Middle frontal gyrus (tissue), 1 donor: ENCODE measurements at regions not wholly inside any gene's neighbourhood (a gene's known extent, or its start where the extent isn't known, plus 50 kb on each side); places are given as distances from the start of the nearest gene placed in this dataset.

Experiments
- DNase-seq: peaks from one replicate; pipeline ENCODE4 v3.0.0-alpha.2; 2015; ENCODE audit warnings: low spot score; ENCODE audit errors: extremely low spot score

DNA sequence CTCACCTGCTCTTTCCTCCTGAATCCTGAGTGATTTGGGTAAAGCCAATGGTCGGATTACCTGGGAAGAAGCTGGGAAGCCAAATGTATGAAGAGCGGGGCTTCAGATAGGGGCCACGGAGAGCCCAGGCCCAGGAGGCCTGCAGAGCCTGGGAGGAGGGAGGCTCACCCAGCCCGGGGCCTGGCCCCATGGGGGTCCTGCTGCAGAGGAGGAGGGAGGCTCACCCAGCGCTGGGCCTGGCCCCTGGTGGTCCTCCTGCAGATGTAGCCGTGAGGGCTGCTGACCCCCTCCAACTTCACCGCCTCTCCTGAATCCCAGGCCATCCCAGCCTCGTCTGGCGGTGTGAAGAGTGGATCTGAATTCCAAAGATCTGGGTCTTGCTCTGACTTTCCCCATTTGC is 368.4 kb downstream of the THBS2 start:
- no peak for DNase-seq

DNA sequence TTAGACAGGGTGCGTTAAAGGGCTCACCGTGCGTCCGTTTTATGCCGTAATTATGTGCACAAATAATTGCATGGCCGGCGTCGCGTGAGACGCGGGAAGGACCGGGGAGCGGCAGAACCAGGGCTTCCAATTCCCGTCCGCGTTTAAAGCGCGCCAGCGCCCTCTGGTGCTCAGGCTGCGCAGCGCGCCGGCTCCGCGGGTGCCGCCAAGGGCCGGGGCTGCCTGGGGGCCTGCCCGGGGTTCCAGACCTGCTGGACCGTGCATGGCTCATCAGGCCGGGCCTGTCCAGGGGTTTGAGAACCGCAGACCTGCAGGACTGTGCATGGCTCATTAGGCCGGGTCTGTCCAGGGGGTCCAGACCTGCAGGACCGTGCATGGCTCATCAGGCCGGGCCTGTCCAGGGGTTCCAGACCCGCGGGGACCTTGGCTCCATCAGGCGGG is 369.0 kb downstream of the THBS2 start:
- DNase-seq: no peak

DNA sequence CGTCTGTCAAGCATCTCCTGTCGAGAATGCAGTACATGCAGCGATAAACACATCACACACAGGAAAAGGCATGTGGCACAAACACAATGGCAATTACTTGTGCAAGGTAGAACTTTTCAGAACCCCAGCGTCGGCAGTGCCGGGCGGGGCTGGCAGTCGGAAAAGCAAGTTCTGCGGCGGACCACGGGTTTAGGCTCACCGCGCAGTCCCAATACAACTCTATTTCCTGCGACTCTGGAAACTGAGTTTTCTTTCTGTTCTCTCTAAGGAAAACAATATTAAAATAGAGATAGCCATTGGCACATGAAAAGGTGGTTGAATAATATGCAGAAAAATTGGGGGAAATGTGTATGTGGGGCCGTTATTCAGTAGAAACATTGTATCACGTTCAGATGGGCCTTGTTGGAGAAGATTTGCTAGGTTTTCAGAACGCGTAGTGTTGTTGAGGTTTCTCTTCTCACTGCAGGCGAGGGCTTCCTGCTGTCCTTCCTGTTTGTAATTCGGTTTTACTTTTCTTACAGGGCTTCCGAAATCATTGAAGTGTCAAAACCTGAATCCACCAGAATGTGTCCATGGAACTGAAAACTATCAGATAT is 369.5 kb downstream of the THBS2 start:
- no peak for DNase-seq

DNA sequence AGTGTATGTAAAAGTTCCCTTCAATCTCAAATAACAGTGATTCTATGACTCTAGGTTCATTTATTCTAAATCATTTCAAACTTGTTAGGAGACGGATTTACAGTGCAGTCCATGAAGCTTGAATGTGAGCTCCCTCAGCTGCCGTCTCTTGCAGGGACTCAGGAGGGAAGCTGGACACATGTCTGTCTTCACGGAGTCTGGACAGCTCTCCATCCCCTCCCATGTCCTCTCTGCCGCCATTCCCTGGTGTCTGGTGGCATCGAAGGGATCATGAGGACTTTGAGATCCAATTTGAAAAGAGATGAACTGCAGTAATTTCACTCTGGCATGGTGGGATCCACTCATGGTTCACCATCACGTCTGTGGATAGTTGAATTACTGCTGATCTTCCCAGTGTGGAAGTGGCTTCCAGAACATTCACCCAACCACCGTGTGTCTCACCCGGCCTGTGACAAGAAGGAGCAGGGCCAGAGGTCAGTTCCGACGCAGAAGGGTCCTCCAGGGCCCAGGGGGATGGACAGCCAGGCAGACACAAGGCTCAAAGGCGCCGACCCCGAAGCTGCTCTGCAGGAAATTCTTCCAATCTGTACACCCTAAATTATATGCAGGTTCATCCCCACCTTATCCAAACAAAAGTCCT is 370.1 kb downstream of the THBS2 start:
- DNase-seq: no peak

DNA sequence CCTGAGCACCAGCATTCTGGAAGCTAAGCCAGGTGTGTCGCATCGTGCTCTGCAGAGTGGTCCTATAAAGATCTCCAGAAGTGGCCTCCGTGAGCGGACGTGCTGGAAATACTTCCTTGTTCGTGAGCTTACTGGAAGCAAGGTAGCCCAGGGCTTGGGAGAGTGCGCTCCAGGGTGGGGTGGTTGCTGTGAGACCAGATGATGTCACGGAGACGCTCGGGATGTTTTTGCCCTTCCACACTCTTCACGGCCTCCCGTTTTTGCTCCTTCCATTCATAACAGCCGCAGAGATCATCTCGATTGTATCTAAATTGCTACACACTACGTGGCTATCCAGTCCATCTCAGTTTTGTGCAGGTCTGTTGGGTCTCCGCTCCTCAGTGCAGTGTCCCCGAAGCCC is 373.4 kb downstream of the THBS2 start:
- DNase-seq: no peak

DNA sequence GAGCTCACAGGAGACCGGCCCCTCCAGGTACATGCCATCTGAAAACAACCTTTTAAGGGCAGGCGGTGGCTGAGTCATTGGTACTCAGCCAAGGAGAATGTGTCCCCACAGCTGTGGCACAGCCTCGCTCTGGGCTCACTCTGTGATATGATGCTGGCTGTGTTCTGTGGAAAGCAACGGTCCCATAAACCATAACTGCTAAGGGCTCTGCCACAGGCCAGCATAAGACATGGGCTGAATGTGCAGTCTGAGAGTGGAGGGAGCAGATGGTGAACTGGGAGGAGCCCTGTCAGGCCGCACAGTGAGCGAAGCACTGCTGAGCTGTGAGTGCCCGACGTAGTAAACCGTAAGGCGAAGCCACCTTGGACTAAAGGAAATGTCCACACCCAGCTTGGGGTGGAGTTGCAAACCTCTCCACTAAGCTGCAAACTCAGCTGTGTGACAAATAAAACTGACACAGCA is 375.8 kb downstream of the THBS2 start:
- no peak for DNase-seq

DNA sequence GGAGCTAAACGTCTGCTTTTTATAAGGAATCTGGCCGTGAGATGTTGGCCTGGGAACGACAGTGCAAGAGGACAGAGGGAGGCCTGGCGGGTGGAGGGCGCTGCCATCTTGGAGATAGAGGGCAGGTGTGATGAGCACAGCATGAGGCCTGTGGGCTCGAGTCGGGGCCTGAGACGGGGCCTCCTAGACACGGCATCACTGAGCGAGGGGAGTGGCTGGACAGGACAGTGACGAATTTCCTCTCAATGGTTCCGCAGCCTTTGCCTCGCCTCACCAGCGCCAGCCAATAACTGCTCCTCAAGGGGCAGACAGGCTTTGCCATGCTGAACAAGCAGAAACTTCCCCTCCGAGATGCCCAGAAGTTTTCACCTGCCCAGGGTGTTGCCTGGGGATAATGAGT is 376.7 kb downstream of the THBS2 start:
- no peak for DNase-seq

DNA sequence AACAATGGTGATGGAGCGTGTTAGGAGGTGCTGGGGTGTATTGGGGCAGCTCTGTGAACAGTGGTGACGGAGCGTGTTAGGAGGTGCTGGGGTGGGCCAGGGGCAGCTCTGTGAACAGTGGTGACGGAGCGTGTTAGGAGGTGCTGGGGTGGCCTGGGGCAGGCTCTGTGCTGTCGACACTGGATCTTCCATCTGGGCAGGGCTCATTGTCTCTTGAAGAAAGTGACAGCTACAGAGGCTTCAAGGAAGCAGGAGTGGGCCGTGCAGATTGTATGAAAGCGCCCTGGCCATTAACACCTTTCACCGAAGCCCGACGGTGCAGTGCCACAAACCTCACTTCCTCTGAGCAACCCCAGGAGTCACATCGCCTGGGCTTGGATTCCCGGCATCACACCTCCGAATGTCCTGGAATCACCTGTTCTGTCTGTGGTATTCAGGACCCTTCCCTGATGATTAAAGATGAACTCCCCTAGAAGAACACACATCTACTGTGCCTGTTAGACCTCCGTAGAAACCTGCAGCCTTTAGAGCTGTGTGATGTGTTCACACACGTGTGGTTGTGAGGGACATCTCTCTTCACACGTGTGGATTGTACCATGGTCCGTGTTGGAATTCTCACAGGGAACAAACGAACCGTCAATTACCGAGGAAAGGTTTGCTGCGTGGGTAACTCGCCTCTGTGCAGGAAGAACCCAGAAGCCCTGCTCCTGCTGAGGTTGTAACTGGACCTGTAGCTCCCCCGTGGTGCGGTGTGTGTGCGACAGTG is 377.7 kb downstream of the THBS2 start:
- DNase-seq: no peak

DNA sequence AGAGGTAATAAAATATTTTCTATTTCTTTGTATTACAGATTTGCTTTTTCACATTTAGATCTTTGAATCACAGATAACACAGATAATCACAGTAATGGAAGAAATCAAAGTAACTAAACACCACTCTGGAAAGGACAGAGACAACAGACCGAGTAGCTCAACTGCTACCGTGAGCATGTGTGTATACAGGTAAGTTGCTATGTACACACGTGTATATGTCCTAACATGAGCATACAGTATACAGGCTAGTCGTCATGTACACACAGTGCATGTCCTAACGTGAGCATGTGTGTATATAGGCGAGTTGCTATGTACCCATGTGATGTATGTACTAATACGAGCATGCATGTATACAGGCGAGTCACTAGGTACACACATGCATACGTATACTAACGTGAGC is 379.0 kb downstream of the THBS2 start:
- DNase-seq: no peak

DNA sequence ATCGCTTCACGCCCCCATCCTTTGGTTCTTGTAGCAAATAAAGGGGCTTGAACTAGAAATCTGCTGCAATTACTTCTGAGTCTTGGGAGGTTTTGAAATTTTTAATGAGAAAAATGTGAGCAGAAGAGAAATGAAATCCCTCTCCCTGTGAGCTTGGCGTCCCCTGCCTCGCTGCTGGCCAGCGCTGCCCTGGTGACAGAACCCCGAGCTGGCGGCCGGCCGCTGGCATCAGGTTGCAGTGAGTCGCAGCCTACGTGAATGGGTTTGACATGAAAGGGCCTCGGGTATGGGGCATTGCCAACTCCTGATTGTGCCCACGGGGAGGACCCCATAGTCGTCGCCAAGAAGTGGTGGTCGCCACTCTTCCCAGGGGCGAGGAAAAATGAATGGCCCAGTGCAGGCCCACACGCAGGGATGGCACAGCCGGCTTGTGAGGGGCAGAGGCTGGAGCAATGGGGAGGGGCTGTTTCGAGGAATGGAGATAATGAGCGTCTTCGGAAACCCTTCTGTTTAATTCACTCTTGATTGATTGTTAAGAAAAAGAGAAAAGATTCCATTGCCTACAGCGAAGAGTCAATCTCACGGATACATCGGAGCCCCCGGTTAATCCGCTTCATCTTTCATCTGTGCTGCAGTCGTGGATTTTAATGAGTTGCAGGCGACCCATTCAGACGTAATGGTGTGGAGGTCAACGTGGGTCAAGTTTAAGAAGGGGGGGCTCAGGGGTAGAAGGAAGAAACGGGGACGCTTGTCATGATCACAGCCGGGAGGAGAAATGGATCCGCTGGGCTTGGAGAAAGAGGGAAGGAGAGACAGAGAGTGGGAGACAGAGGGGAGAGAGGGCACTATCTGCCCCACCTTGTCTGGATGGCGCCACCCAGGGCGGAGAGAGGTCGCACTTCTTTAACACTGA is 380.1 kb downstream of the THBS2 start:
- no peak for DNase-seq

DNA sequence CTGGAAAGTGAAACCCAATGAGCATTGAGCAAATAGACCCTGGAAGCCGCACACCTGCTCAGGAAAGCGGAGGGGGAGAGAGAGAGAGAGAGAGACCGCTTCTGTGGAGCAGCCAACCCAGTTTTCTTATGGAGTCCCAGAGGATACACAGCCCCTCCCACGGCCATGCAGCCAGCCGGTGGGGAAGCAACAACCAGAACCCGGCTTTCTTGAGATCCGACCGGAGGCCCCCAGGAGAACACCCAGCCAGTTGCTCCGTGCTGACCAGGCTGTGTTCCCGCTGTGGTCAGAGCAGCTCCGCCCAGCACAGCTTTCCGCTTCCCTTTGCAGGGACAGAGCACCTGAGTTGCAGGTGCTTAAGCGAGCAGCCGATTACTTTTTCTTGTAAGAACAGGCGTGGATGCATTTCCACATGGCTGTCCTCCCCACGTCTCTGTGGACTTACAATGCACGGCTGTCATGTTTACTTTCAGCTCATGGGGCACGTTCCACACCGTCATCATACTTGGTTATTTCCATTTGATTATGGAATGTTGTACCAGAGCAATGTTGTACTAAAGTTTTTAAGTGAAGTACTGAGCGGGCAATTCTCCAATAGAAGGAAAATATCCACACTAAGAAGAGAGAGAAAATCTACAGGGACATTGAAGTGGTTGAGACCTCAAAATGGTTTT is 381.9 kb downstream of the THBS2 start:
- no peak for DNase-seq

DNA sequence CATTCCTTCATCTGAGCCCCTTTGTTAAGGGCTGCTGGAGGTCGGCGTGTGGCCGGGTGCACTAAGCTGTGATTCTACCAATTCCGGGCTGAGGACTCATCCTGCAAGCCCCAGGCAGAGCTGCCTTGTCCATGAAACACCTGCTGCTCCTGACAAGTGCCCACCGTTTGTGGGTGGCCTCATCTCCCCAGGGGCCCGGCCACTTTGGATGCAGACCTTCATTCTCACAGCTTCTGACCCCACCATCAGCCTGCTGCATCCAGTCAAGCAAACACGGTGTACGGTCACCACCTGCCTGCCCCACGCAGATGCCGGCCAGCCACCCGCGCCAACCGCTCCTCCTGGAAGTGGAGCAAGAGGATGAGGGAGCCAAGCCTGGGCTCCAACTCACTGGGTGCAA is 382.7 kb downstream of the THBS2 start:
- DNase-seq: no peak

DNA sequence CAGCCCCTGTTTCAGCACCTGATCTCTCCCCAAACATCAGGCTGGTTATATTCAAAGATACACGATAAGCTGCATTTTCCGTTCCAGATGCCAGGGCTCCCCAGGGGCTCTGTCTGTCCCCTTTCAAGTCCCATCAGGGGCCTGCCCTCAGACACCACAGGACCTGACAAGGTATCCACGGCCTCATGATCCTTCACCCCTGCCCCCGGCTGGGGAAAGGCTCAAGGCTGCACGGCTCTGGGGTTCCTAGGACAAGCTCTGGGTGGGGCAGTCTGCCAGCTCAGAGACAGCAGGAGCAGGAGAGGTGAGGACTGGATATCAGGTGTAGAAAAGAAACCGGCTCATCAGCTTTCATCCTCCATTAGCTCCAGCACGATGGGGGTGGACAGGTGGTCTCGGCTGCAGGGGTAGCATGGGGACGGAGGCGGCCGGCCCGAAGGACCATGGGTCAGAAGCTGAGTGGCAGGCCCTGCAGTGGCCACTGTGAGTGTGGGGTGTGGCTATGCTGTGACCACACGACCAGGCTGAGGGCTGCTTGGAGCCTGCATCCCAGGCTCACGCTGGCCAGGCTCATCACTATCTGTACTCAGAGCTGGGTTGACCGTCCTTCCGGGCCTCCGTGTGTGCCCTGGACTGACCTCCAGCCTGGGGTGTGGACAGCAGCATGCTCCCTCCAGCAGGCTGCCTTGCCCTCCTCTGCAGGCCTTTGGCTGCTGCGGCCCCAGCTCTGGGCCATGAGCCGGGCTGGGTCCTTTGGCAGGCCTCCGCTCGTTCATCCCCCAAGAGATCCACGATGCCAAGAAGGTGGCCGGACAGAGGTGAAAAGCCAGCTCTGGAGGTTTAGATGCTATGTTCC is 386.2 kb downstream of the THBS2 start:
- DNase-seq: no peak

DNA sequence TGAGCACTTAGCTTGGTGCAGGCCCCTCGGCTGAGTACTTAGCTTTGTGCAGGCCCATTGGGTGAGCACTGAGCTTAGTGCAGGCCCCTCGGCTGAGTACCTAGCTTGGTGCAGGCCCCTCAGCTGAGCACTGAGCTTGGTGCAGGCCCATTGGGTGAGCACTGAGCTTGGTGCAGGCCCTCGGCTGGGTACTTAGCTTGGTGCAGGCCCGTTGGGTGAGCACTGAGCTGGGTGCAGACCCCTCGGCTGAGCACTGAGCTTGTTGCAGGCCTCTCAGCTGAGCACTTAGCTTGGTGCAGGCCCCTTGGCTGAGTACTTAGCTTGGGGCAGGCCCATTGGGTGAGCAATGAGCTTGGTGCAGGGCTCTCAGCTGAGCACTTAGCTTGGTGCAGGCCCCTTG is 387.1 kb downstream of the THBS2 start:
- no peak for DNase-seq

DNA sequence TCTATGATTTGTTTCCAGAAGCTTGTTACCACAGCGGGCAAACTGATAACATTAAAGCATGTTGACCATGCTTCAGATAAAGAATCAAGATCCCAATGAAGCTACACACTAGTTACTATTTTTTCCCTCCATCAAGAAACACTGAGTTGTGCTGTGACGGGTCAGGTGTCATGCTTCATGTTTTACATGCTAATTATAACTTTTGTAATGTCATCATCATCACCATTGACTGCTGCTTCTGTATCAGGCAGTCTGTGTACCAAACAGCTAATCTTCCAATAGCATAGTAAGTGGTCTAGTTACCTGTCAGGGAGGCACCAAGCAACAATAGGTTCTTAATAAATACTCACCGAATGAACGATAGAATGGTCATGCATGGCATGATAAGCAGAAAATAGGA is 388.1 kb downstream of the THBS2 start:
- no peak for DNase-seq

DNA sequence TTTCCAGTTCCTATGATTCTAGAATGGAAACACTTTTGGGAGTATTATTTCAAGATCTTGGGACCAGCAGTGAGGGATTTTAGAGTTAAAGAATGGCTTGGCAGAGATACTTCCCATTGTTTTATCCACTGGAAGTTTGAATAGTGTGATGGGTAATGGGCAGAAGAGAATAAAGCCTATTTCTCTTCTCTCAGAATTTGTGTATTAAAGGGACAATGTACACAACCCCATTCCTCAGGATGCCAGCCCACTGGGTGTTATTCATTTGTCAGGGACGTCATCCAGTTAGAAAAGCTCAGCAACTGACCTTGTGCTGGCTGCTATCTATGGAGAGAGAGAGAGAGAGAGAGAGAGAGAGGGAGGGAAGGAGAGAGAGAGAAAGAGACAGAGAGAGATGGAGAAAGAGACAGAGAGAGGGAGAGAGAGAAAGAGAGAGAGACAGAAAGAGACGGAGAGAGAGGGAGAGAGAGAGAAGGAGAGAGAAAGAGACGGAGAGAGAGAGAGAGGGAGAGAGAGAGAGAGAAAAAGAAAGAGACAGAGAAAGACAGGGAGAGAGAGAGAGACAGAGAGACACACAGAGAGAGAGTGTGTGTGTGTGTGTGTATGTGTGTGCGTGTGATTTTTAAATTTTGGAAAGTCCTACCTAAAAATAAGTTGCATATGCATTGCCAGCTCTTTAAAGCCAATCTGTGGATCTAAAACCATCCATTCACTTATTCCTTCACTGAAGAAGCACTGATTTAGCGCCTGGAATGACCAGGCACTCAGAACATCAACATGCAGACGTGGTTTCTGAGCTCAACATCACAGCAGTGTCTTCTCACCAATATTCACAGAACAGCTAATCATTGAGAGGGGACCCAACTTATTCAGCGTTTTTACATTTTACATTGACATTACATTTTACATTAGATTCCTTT is 388.8 kb downstream of the THBS2 start:
- peak; percentile 50 for DNase-seq

DNA sequence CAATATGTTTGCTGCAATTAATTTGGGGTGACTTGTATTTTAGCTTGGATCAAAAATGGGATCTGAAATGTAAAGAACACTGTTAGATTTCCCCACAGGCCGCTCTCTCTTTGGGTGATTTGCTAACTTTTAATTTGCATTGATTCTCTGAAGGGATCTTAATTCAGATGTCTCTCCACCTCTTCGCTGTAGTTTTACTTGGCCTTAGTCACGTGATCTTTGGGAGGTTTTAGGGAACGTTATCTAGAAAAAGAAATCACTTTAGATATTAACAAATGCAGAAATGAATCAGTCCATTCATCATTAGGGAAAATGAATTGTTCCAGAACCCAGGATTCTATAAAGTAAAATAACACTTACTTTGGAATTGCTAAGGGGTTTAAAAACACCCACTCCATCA is 390.2 kb downstream of the THBS2 start:
- no peak for DNase-seq

DNA sequence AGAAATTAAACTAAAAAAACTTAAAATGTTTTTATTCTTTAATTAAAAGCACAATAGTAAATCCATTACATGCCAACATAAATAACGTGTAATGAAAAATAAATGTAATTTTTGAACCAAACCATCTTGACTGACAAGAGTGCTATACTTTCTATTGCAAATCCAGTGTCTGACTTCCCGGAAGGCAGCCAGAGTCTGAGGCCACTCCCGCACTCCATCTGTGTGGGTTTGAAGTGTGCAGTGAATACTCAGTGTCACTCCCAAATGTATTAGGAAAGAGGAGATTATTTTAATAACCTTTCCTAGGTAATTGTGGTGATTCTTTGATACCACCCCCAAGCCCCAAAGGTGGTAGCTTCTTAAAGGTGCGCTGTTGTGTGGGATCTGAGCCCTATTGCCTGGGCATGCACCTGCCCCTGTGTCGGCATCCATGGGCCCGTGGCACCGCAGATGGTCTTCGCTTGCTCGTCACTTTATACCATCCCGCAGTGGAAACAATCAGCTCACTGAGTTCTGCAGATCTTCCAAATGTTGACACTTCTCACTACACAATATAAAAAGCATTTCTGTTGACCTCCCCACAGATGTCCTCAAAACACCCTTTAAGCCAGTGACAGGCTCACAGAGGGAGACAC is 391.2 kb downstream of the THBS2 start:
- no peak for DNase-seq

DNA sequence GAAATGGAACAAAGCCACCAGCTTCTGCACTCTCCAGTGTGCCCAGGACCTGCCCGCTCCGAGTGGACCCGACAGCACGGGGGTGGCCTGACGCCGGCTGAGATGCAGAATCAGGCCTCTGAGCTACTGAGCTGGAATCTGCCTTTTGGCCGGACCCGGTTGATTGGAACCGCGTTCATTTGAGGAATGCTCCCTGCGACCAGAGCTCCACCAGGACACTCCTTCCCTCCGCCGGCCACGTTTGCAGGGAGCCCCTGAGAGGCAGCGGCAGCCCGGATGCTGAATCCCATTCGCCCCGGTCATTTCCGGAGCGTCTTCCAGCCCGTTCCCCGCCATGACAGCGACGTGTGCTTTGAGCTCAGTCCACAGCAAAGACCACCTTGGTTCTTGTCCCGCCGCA is 392.7 kb downstream of the THBS2 start:
- no peak for DNase-seq
